ENCODE measurements at regions not wholly inside any gene's neighbourhood (a gene's known extent, or its start where the extent isn't known, plus 50 kb on each side); places are given as distances from the start of the nearest gene placed in this dataset.

DNA sequence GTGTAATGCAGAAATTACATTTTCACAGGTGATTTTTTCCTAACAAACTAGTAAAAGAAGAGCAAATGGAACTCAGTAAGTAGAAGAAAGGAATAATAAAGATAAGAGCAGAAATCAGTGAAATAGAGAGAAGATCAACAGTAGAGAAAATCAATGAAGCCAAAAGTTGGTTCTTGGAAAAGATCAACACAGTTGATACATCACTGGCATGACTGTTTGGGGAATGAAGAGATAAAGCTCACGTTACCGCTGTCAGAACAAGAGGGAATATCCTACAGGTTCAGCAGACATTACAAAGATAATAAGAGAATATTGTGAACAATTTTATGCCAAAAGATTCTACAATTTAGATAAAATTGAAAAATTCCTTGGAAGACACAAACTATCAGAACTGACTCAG, 146.4 kb downstream of the ACTR3B start:
- H3K4me3 ChIP-seq (ENCODE audit: low read depth, low read length) = no peak overlapping the region
- no peak for DNase-seq (ENCODE audit: low read depth)
- TF ChIP-seq, protein P1, sequence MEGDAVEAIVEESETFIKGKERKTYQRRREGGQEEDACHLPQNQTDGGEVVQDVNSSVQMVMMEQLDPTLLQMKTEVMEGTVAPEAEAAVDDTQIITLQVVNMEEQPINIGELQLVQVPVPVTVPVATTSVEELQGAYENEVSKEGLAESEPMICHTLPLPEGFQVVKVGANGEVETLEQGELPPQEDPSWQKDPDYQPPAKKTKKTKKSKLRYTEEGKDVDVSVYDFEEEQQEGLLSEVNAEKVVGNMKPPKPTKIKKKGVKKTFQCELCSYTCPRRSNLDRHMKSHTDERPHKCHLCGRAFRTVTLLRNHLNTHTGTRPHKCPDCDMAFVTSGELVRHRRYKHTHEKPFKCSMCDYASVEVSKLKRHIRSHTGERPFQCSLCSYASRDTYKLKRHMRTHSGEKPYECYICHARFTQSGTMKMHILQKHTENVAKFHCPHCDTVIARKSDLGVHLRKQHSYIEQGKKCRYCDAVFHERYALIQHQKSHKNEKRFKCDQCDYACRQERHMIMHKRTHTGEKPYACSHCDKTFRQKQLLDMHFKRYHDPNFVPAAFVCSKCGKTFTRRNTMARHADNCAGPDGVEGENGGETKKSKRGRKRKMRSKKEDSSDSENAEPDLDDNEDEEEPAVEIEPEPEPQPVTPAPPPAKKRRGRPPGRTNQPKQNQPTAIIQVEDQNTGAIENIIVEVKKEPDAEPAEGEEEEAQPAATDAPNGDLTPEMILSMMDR (conservative IDR thresholded peaks at IDR 0.05; ENCODE audit: low read depth, low read length) = no peak

DNA sequence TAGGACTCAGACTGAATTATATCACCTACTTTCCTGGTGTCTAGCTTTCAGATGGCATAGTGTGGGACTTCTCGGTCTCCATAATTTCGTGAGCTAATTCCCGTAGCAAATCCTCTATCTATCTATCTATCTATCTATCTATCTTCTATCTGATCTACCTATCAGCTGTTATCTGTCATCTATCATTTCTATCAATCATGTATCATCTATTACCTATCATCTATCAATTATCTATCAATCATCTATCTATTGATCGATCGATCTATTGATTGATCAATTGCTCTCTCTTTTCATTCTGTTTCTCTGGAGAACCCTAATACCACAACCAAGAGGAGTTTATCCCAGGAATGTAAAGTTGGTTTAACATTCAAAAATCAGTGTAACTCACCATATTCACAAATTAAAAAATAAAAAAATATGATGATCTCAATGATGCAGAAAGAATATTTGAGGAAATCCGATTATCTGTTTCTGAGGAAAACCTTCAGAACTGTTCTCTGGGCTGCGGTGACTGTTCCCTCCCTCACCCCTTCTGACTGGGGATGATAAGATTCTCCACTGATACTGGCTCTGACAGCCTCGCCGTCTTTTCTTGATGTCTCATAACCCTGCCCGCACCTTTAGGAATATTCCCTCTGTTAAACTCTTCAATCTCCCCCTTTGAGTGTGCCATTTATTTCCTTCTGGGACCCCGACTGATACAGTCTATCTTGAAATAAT, 147.7 kb downstream of the ACTR3B start:
- H3K4me3 ChIP-seq (ENCODE audit: low read depth, low read length) = no peak overlapping the region
- TF ChIP-seq, protein P1 (conservative IDR thresholded peaks at IDR 0.05; ENCODE audit: low read depth, low read length) = no peak
- DNase-seq (ENCODE audit: low read depth) = no peak

DNA sequence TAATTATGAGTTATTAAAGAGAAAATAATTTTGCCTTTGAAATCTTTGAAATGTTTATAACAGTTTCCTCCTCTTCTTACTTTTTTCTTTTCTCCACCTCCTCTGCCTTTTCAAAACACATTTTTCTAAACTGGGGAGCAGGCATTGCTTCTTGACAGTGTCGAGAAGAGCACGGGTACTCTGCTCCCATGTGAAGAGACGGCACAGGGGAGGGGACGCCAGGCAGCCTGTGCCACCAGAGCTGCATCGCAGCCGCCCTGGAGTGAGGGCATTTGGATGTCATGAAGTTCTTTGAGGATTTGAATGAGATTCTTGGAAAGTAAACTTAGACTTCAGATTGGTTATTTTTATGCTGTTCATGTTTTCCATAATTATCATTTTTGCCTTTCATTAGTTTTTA, 149.7 kb downstream of the ACTR3B start:
- TF ChIP-seq, protein P1 (conservative IDR thresholded peaks at IDR 0.05; ENCODE audit: low read depth, low read length) = no peak
- DNase-seq (ENCODE audit: low read depth) = no peak
- no peak overlapping the region for H3K4me3 ChIP-seq (ENCODE audit: low read depth, low read length)

DNA sequence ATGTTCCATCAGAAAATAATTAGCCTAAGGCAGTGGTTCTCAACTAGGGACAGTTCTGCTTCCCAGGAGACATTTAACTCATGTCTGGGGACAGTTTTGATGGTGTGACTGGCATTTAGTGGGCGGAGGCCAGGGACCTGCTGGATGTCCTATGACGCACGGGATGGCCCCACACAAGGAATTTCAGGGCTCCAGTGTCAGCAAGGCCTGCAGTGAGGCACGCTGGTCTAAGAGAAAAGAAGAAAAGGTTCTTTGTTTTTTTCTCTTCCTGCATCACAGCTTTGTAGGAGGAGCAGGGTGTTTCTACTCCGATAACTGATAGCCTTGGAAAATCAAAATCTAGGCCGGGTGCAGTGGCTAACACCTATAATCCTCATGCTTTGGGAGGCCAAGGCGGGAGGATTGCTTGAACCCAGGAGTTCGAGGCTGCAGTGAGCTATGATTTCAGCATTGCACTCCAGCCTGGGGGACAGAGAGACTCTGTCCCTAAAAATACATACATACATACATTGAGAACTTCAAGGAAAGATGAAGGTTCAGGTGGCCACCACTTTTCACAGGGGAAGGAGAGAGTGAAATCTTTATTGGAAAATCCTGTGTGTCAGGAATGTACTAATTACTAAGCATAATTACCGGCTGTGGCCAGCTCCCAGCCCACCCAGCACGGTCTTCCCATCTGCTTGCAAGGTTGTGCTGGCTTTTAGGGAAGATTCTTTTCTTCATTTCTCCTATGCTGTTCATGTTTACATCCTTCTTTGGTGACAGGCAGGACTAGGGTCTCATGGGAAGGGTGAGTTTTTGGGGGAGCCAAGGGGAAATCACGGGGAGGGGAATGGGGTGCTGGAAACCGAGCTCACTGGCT, 150.4 kb downstream of the ACTR3B start:
- H3K4me3 ChIP-seq (ENCODE audit: low read depth, low read length) = no peak overlapping the region
- no peak for DNase-seq (ENCODE audit: low read depth)
- TF ChIP-seq, protein P1 (conservative IDR thresholded peaks at IDR 0.05; ENCODE audit: low read depth, low read length) = no peak

DNA sequence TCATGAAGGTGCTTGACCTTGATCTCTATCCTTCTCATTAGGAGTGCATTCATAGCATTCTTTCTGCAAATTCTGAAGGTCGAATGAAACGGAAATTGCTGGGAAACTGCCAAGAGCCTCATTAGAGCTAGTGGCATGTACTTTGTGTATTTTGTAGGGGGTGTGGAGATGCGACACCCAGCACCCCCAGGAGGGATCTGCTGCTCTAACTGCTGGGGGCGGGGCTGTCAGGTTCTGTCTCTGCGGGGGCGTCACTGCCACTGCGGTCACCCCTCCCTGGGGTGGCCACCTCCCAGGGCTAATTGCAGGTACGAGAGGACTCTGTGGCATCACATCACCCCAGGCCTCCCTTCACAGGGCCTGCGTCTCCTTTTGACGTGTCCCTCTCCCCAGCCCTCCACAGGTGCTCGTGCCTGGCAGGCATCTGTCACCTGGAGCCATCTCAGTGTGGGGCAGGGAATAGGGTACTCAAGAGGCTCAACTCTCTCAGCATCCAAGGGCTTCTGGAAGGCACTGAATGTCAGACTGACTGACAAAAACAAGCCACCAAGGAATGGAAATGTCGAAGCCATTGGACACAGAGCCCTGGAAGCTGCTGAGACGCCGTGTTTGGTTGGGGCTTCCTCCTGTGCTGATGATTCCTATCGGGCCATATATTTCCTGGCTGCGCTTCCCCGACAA, 151.1 kb downstream of the ACTR3B start:
- no peak overlapping the region for H3K4me3 ChIP-seq (ENCODE audit: low read depth, low read length)
- DNase-seq (ENCODE audit: low read depth) = no peak
- TF ChIP-seq, protein P1 (conservative IDR thresholded peaks at IDR 0.05; ENCODE audit: low read depth, low read length) = no peak

DNA sequence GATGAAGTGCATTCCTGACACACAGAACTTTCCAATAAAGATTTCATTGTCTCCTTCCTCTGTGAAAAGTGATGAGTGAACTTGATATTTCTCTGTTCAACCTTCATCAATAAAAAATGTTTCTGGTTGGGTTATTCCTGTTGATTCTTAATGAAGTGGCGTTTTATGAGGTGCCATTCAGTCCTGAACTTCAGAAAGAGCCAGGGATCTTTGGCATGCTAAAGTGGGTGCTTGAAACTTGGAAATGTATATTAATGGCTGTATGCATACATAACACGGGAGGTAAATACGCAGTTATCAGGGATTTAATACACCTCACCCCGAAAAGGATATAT, 151.6 kb downstream of the ACTR3B start:
- DNase-seq (ENCODE audit: low read depth) = no peak
- H3K4me3 ChIP-seq (ENCODE audit: low read depth, low read length) = no peak overlapping the region
- TF ChIP-seq, protein P1 (conservative IDR thresholded peaks at IDR 0.05; ENCODE audit: low read depth, low read length) = no peak
